GM23248 (cell line): ENCODE measurements at regions not wholly inside any gene's neighbourhood (a gene's known extent, or its start where the extent isn't known, plus 50 kb on each side); places are given as distances from the start of the nearest gene placed in this dataset.

ENCODE experiments used
- EZH2 ChIP-seq: fragments of 200-600 bp; sonication (generic); IDR thresholded peaks from 2 replicates; pipeline ENCODE4 v1.6.1; 2018; ENCODE audit warnings: antibody characterized with exemption, mild to moderate bottlenecking; ENCODE audit not compliant: insufficient read depth, poor library complexity, severe bottlenecking
- EZH2phosphoT487 ChIP-seq: fragments of 200-600 bp; sonication (generic); IDR thresholded peaks from 2 replicates; pipeline ENCODE4 v1.6.1; 2018; ENCODE audit warnings: antibody characterized with exemption, moderate library complexity, mild to moderate bottlenecking, low read depth; ENCODE audit not compliant: insufficient read depth

GRCh38 chr7:52877240-52877639 is 158.2 kb upstream of the POM121L12 start:
- TF ChIP-seq EZH2 = no peak
- no peak for TF ChIP-seq EZH2phosphoT487
